ENCODE measurements at regions not wholly inside any gene's neighbourhood (a gene's known extent, or its start where the extent isn't known, plus 50 kb on each side); places are given as distances from the start of the nearest gene placed in this dataset.

- ChIA-PET POLR2A (no interaction called here), CTCF (no interaction called here)
- TF ChIP-seq CTCF (IDR thresholded peaks at IDR 0.05; ENCODE audit: control extremely low read depth, extremely low read depth, low read depth, missing control alignments), result no peak
- no peak for DNase-seq (ENCODE audit: extremely low spot score)
Measured at GRCh38 chr4:24256547-24256946, 327.8 kb downstream of the DHX15 start.

GRCh38 chr4:24256066-24256465 lies 328.3 kb downstream of the DHX15 start:
- DNase-seq (ENCODE audit: extremely low spot score), result no peak
- POLR2A ChIA-PET, result no interaction called here
- TF ChIP-seq CTCF (IDR thresholded peaks at IDR 0.05; ENCODE audit: control extremely low read depth, extremely low read depth, low read depth, missing control alignments), result no peak
- CTCF ChIA-PET, result no interaction called here

- DNase-seq (ENCODE audit: extremely low spot score), result no peak
- POLR2A ChIA-PET, result no interaction called here
- no peak for TF ChIP-seq CTCF (IDR thresholded peaks at IDR 0.05; ENCODE audit: control extremely low read depth, extremely low read depth, low read depth, missing control alignments)
- CTCF ChIA-PET, result no interaction called here
Measured at GRCh38 chr4:24252121-24252520, 332.2 kb downstream of the DHX15 start.

- DNase-seq (ENCODE audit: extremely low spot score), result no peak
- ChIA-PET POLR2A (no interaction called here), CTCF (no interaction called here)
- TF ChIP-seq CTCF (IDR thresholded peaks at IDR 0.05; ENCODE audit: control extremely low read depth, extremely low read depth, low read depth, missing control alignments), result no peak
Measured at GRCh38 chr4:24251589-24251988, 332.8 kb downstream of the DHX15 start.

GRCh38 chr4:24249972-24250371 lies 334.4 kb downstream of the DHX15 start:
- no peak for DNase-seq (ENCODE audit: extremely low spot score)
- no peak for TF ChIP-seq CTCF (IDR thresholded peaks at IDR 0.05; ENCODE audit: control extremely low read depth, extremely low read depth, low read depth, missing control alignments)
- CTCF ChIA-PET, result no interaction called here
- POLR2A ChIA-PET, result no interaction called here

- no peak for TF ChIP-seq CTCF (IDR thresholded peaks at IDR 0.05; ENCODE audit: control extremely low read depth, extremely low read depth, low read depth, missing control alignments)
- CTCF ChIA-PET, result no interaction called here
Measured at GRCh38 chr4:24248674-24249630, 335.4 kb downstream of the DHX15 start.

More at GRCh38 chr4:24248674-24249630, 335.4 kb downstream of the DHX15 start:
- POLR2A ChIA-PET, result no interaction called here
- no peak for DNase-seq (ENCODE audit: extremely low spot score)
